Heart left ventricle (tissue), 13 donors: ENCODE measurements at regions not wholly inside any gene's neighbourhood (a gene's known extent, or its start where the extent isn't known, plus 50 kb on each side); places are given as distances from the start of the nearest gene placed in this dataset.

Experiments
- CTCF ChIP-seq, 12 donors: fragments of 200-600 bp; sonication (generic) in 4 of 12; IDR thresholded peaks; one replicate each; pipeline versions ENCODE4 v1.5.0 to v1.8.0; 2018 to 2022; ENCODE audit warnings: antibody characterized with exemption in 12 of 12, mild to moderate bottlenecking in 5 of 12
- POLR2A ChIP-seq, 2 donors: fragments of 450-650 bp; IDR thresholded peaks; one replicate each; pipeline ENCODE4 v1.6.1; 2017; ENCODE audit warnings: antibody characterized with exemption in 2 of 2, mild to moderate bottlenecking in 2 of 2, moderate library complexity in 2 of 2
- donor health status: ischemic (EF 13 %, LVEDD 7.1; RV severe dilation, severe dysfunction).
- donor health status: DM: no; HTN: yes; CAD: no.
- donor health status: DM: no; HTN: no; CAD: no.
- donor health status: ischemic (EF 25% LVEDD 6.9; RV normal size, moderate dysfunction).
- donor health status: ischemic (EF 25% LVEDD 5.7; RV mildly dilated, moderate dysfunction).
- donor health status: ischemic (EF 35%, LVEDD 5.7; RV mildly dilated, moderate dysfunction).
- donor health status: nonischemic (EF 11% LVEDD 7.7; RV severe dilation, severe dysfunction).
- donor health status: DM: yes; HTN: yes; CAD: no.
- donor health status: PGD.
- donor health status: ischemic (EF 29% LVEDD 5.4; RV normal size, mild dysfunction).
- donor health status: nonischemic (EF 23%, LVEDD 6.1; RV moderate dilation, normal function).

DNA sequence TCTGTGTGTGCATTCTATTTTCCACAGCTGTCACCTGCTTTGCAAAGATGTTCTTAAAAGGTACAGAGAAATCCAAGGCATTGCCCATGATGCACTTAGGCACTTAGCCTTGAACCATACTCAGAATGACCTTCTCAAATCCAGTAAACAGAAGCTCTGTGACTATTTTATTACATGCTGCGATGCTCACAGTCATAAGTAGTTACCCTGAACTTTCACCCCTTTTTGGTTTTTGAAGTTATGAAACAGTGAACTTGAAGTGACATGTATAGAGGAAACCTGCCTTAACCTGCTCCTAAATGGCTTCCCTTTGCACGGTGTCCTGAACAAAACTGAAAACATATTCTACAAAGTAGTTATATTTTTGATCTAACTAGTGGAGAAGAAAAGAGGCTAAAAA, 100.4 kb downstream of the SLC10A2 start:
- TF ChIP-seq CTCF (IDR thresholded peaks at IDR 0.05) = no peak
- TF ChIP-seq POLR2A (IDR thresholded peaks at IDR 0.05) = no peak
